SHP77 treated with DMSO at 0.1 percent for 48 hours (cell line): ENCODE measurements at regions not wholly inside any gene's neighbourhood (a gene's known extent, or its start where the extent isn't known, plus 50 kb on each side); places are given as distances from the start of the nearest gene placed in this dataset.

Source experiments
- DNase-seq: peaks from one replicate; lab custom pipeline; 2025; lab: John Stamatoyannopoulos, UW

GRCh38 chr4:163875327-163875726 lies 380.8 kb downstream of the TMA16 start:
- no peak for DNase-seq

DNA sequence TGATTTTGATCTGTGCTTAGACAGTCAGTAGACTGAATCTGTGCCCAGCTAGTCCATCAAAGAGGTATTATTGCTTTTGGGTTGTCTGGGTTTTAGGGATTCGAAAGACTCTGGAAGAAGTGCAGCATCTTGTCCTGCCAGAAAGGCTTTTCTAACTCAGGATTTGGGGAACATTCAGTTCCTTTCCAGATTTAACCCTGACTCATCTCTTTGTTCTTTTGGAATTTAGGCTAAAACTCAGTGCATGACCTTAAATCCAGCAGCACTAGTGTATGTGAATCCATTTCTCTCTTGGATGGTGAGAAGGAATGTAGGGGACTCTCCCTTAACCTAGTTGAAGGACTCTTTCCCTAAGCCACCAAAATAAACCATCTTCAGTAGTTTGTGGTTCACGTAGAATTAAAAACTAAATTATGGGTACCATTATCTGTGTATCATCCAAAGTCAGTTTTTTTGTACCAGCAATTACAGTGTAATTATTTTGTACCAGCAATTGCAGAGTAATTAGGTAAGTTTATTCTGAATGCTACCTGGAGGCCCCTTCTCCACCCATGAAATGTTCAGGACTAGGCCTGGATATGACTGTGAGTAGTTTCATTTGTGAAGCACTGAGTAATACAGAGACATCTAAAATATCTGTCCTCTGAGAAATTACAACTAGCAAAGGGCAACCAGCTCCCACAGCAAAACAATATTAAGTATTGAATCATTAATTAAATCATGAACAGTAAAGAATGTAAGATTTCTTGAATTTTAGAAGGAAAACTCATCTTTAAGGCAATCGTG lies 384.0 kb downstream of the TMA16 start:
- no peak for DNase-seq

DNA sequence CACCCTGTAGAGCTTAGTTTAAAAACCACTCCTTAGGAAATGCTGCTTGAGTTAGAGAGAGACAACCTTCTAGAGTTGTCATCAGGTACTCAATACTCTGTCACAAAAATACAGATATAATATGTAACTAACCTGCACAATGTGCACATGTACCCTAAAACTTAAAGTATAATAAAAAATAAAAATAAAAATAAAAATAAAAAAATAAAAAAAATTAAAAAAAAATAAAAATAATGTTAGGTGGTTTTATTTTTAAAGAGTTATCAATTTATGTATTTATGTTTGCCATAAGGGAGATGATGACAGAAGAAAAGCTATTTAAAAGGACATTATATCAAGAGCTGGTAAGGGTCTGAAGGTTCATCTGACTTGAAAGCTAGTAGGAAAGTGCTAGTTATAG lies 397.9 kb downstream of the TMA16 start:
- DNase-seq = no peak

- DNase-seq = no peak
These were observed 401.0 kb downstream of the TMA16 start for GRCh38 chr4:163895378-163896005.

DNA sequence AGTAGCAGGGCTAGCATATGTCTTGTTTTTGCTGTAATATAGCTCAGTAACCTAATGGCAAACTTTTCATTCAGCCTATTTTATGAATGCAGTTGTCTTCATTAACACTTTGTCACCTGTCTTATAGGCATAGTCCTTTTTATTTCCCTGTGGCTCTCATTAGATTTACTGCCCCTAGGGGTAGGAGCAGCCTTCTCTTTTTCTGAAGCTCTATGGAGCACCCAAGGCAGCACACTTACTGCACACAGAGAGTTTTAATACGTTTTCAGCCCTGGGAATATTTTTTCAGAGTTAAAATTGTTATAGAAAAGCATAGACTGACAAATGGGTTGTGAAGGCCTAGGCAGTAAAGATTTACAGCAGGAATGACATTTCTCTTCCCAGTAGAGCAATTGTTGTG lies 406.8 kb downstream of the TMA16 start:
- DNase-seq = no peak

- no peak for DNase-seq
These were observed 407.9 kb downstream of the TMA16 start for GRCh38 chr4:163902417-163902816.

GRCh38 chr4:163911891-163912290 lies 417.4 kb downstream of the TMA16 start:
- no peak for DNase-seq

- DNase-seq = no peak
These were observed 419.1 kb downstream of the TMA16 start for GRCh38 chr4:163913571-163913970.

GRCh38 chr4:163915896-163916295 lies 421.4 kb downstream of the TMA16 start:
- no peak for DNase-seq

DNA sequence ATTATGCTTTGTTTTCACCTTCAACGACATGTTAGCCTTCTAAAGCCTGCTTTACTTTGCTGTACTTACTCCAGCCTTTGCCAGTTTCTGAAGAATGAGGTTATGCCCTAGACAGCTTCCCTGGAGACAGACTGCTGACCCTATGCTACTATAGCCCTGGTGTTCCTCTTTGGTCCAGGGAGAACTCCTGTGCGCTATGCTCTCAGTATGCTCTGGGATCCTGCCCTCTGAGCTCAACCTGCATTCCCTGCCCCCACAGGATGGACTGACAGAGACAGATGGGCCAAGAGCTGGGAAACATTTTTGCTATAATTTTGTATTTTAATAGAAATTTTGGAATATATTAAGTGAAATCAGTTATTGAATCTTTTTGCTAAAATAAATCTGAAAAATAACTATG lies 425.9 kb downstream of the TMA16 start:
- no peak for DNase-seq

GRCh38 chr4:163922302-163922701 lies 427.8 kb downstream of the TMA16 start:
- no peak for DNase-seq

- DNase-seq = no peak
These were observed 428.6 kb downstream of the TMA16 start for GRCh38 chr4:163923092-163923491.

GRCh38 chr4:163930086-163930485 lies 435.6 kb downstream of the TMA16 start:
- no peak for DNase-seq

- no peak for DNase-seq
These were observed 438.0 kb downstream of the TMA16 start for GRCh38 chr4:163932504-163932903.

DNA sequence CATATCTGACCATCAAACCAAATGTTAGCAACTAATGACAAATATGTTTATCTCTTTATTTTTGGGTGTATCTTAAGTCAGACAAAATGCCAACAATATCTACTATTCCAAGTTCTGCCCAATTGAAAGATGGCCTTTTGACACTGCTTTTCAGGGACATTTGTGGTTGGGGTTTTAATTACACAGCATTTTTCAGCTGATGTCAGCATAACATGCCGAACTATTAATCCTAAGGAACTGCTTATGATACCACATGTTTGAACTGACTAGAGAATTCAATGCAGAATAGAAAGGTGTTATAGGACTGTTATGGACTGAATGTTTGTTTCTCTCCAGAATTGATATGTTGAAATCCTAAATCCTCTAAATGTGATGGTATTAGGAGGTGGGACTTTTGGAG lies 445.1 kb downstream of the TMA16 start:
- DNase-seq = no peak

- DNase-seq = no peak
These were observed 446.9 kb downstream of the TMA16 start for GRCh38 chr4:163941221-163941905.

DNA sequence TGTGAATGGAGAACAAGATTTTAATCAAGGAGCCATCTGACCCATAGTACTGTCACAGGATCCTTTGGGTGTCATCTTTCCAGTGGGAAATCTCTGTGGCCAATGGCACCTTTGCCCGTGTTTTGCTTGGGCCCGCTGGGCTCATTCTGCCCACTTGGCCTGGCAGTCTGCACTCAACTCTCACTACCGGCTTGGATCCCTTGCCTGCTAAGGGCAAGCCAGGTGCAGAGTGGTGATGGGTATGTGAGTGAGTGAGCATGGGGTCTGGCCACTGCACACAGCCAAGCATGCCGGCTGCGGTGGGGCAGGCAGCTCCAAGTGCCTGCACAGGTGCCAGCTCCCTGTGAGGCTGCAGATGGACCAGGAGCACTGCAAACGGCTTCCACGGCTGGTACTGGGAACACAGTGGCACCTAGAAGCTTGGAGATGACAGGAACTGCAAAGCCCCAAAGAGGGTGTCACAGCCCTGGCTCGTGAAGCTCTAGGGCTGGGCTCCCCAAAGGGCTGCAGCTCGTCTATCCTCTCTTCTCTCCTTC lies 454.5 kb downstream of the TMA16 start:
- no peak for DNase-seq

- DNase-seq = no peak
These were observed 455.6 kb downstream of the TMA16 start for GRCh38 chr4:163949976-163950601.

DNA sequence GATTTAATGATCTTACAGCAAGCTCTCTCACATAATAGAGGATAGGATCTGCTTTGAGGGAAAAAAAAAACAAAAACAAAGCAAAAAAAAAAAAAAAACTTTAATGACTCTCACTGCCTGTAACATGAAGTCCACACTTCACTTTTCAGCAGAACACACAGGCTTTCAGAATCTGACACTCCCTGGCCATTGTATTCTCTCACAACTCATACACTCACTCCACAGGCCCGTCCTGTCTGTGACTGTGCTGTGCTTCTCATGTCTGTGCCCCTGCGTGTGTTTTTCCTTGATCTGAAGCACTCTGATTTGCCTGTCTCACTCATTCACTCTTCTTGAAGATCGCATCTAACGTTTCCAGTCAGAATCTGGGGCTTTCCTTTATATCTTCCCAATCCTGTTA lies 460.8 kb downstream of the TMA16 start:
- no peak for DNase-seq

GRCh38 chr4:163958751-163959150 lies 464.3 kb downstream of the TMA16 start:
- no peak for DNase-seq

GRCh38 chr4:163959932-163960331 lies 465.4 kb downstream of the TMA16 start:
- DNase-seq = no peak

DNA sequence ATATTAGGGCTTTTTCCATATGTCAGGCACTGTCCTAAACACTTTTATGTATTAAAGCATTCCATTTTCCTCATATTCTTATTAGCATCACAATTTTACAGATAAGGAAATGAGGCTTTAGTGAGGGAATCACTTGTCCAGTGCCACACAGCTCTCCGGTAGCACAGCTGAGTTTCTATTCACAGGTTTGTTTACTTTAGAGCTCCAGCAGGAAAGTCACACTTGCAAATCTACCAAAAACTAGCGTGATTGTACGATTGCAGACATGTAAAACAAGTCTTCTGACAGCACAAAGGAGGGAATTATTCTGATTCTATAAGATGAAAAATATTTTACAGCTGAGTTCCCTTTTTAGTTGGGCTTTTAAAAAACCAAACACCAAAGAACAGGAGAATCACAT lies 472.1 kb downstream of the TMA16 start:
- no peak for DNase-seq
